Motor neuron (in vitro differentiated cells): ENCODE measurements at regions not wholly inside any gene's neighbourhood (a gene's known extent, or its start where the extent isn't known, plus 50 kb on each side); places are given as distances from the start of the nearest gene placed in this dataset.

ENCODE experiments used
- ATAC-seq, 8 experiments: fragments of 200-7000 bp; cut with Tn5 transposase; replicated peaks in 6 of 8; 2 replicates each; pipeline ENCODE4 v1.8.0; 2021; ENCODE audit warnings: mild to moderate bottlenecking in 8 of 8, moderate library complexity in 8 of 8
- H3K27ac ChIP-seq, 2 donors: fragments of 250-450 bp; sonication (Bioruptor Pico); 2 replicates each; pipeline ENCODE4 v1.9.0; 2021; ENCODE audit warnings: antibody characterized with exemption in 2 of 2, mild to moderate bottlenecking in 2 of 2, moderate library complexity in 1 of 2
- H3K4me1 ChIP-seq, 2 donors: fragments of 250-450 bp; sonication (Bioruptor Pico); replicated peaks in 1 of 2; 2 replicates each; pipeline ENCODE4 v1.6.1; 2021; ENCODE audit warnings: antibody characterized with exemption in 2 of 2, mild to moderate bottlenecking in 2 of 2, moderate library complexity in 1 of 2
- H3K4me3 ChIP-seq, 5 donors: fragments of 250-450 bp; sonication (Bioruptor Pico); 2 replicates each; pipeline ENCODE4 v1.9.0; 2021; ENCODE audit warnings: antibody characterized with exemption in 5 of 5, mild to moderate bottlenecking in 5 of 5, moderate library complexity in 4 of 5
- WGBS, 10 experiments: fragments of 450-650 bp; shearing (Covaris generic); methylation state at CpG; one replicate each; pipeline ENCODE4 v1.0.0; 2022; 5-methylcytosine and 5-hydroxymethylcytosine counted together
- in situ Hi-C, 9 experiments: fragments of 400-800 bp; cut with MboI; loops; one replicate each; pipeline ENCODE4 v1.15.0; 2021; ENCODE audit warnings: low sequenced_read_pairs in 9 of 9, low pct_unique_long_range_greater_than_20kb in 2 of 9; ENCODE audit not compliant: unreplicated experiment in 9 of 9

- Histone ChIP-seq H3K4me1 (peaks cover 14 to 22% of the 10 kb centered on the region in 2 donors), H3K27ac (no peak overlapping the region), H3K4me3 (no peak overlapping the region)
- ATAC-seq = peak in 5 of 8 experiments; percentile 19 to 92 (median 76)
- WGBS, 10 experiments = 0 to 100% (median 69%) methylated on average over 1 to 2 of the region's 2 CpGs
- in situ Hi-C loops = no loop called here
Measured at GRCh38 chr1:222413991-222414549, 133.8 kb downstream of the HHIPL2 start.

GRCh38 chr1:222413436-222413835 is 134.5 kb downstream of the HHIPL2 start:
- WGBS, 10 experiments = 13 to 88% (median 70%) methylated on average over 1 of the region's 1 CpG; no CpG with 5 or more reads in 5 of the 10 experiments
- Histone ChIP-seq H3K27ac (no peak overlapping the region), H3K4me3 (no peak overlapping the region), H3K4me1 (peaks cover 14 to 22% of the 10 kb centered on the region in 2 donors)
- peak in 6 of 8 experiments; percentile 42 to 97 (median 76) for ATAC-seq
- in situ Hi-C loops = no loop called here

- 10 to 80% (median 57%) methylated on average over 1 to 4 of the region's 4 CpGs; no CpG with 5 or more reads in 3 of the 10 experiments for WGBS, 10 experiments
- H3K4me3 ChIP-seq = no peak overlapping the region
- H3K27ac ChIP-seq = no peak overlapping the region
- no peak for ATAC-seq
- no peaks in the 10 kb centered on the region for H3K4me1 ChIP-seq
- in situ Hi-C loops = no loop called here
Measured at GRCh38 chr1:222404710-222405109, 143.2 kb downstream of the HHIPL2 start.

- Histone ChIP-seq H3K27ac (no peak overlapping the region), H3K4me3 (no peak overlapping the region), H3K4me1 (no peaks in the 10 kb centered on the region)
- ATAC-seq = no peak
- in situ Hi-C loops = no loop called here
Measured at GRCh38 chr1:222399197-222399596, 148.7 kb downstream of the HHIPL2 start.

- WGBS, 10 experiments = 25 to 83% (median 54%) methylated on average over 1 of the region's 1 CpG; no CpG with 5 or more reads in 6 of the 10 experiments
- peaks cover 6 to 10% of the 10 kb centered on the region in 2 donors for H3K4me1 ChIP-seq
- ATAC-seq = no peak
- H3K27ac ChIP-seq = no peak overlapping the region
- in situ Hi-C loops = no loop called here
- no peak overlapping the region for H3K4me3 ChIP-seq
Measured at GRCh38 chr1:222394224-222394623, 153.7 kb downstream of the HHIPL2 start.

GRCh38 chr1:222392556-222392955 is 155.3 kb downstream of the HHIPL2 start:
- WGBS, 10 experiments = 20 to 80% (median 67%) methylated on average over 1 to 3 of the region's 3 CpGs; no CpG with 5 or more reads in 3 of the 10 experiments
- H3K27ac ChIP-seq = no peak overlapping the region
- in situ Hi-C loops = no loop called here
- H3K4me3 ChIP-seq = no peak overlapping the region
- peaks cover 6 to 10% of the 10 kb centered on the region in 2 donors for H3K4me1 ChIP-seq
- ATAC-seq = no peak

GRCh38 chr1:222390181-222390580 is 157.7 kb downstream of the HHIPL2 start:
- H3K4me1 ChIP-seq = peaks cover 6 to 10% of the 10 kb centered on the region in 2 donors
- no peak for ATAC-seq
- H3K4me3 ChIP-seq = no peak overlapping the region
- 60 to 94% (median 80%) methylated on average over 1 to 2 of the region's 2 CpGs; no CpG with 5 or more reads in 4 of the 10 experiments for WGBS, 10 experiments
- in situ Hi-C loops = no loop called here
- H3K27ac ChIP-seq = no peak overlapping the region

GRCh38 chr1:222387007-222387814 is 160.7 kb downstream of the HHIPL2 start:
- ATAC-seq = peak in 6 of 8 experiments; percentile 26 to 75 (median 46)
- 60 to 87% (median 78%) methylated on average over 2 to 8 of the region's 8 CpGs; no CpG with 5 or more reads in 2 of the 10 experiments for WGBS, 10 experiments
- Histone ChIP-seq H3K27ac (no peak overlapping the region), H3K4me1 (peaks cover 6 to 10% of the 10 kb centered on the region in 2 donors), H3K4me3 (no peak overlapping the region)
- in situ Hi-C loops = no loop called here

GRCh38 chr1:222385955-222386354 is 161.9 kb downstream of the HHIPL2 start:
- H3K27ac ChIP-seq = no peak overlapping the region
- WGBS, 10 experiments = 0 to 71% (median 67%) methylated on average over 1 of the region's 1 CpG; no CpG with 5 or more reads in 5 of the 10 experiments
- H3K4me1 ChIP-seq = peaks cover 6 to 16% of the 10 kb centered on the region in 2 donors
- peak in 2 of 8 experiments; percentile 22 to 69 for ATAC-seq
- in situ Hi-C loops = no loop called here
- no peak overlapping the region for H3K4me3 ChIP-seq

- no peak for ATAC-seq
- Histone ChIP-seq H3K4me1 (peaks cover 2 to 9% of the 10 kb centered on the region in 2 donors), H3K27ac (no peak overlapping the region), H3K4me3 (no peak overlapping the region)
- in situ Hi-C loops = no loop called here
Measured at GRCh38 chr1:222385262-222385661, 162.6 kb downstream of the HHIPL2 start.

- H3K4me1 ChIP-seq = peaks cover 0 to 7% of the 10 kb centered on the region in 2 donors
- H3K27ac ChIP-seq = no peak overlapping the region
- no peak for ATAC-seq
- H3K4me3 ChIP-seq = no peak overlapping the region
- in situ Hi-C loops = no loop called here
Measured at GRCh38 chr1:222384531-222384930, 163.4 kb downstream of the HHIPL2 start.

GRCh38 chr1:222382171-222382570 is 165.7 kb downstream of the HHIPL2 start:
- in situ Hi-C loops = no loop called here
- no peak for ATAC-seq
- Histone ChIP-seq H3K27ac (no peak overlapping the region), H3K4me3 (no peak overlapping the region), H3K4me1 (peaks cover 0 to 7% of the 10 kb centered on the region in 2 donors)
- WGBS, 10 experiments = 16 to 94% (median 63%) methylated on average over 1 to 3 of the region's 3 CpGs; no CpG with 5 or more reads in 1 of the 10 experiments

GRCh38 chr1:222377428-222378088 is 170.3 kb downstream of the HHIPL2 start:
- Histone ChIP-seq H3K4me3 (no peak overlapping the region), H3K27ac (no peak overlapping the region), H3K4me1 (peaks cover 7 to 11% of the 10 kb centered on the region in 2 donors)
- ATAC-seq = peak in 4 of 8 experiments; percentile 41 to 77 (median 58)
- in situ Hi-C loops = no loop called here
- 50 to 92% (median 74%) methylated on average over 1 to 6 of the region's 6 CpGs; no CpG with 5 or more reads in 3 of the 10 experiments for WGBS, 10 experiments
